ENCODE measurements at regions not wholly inside any gene's neighbourhood (a gene's known extent, or its start where the extent isn't known, plus 50 kb on each side); places are given as distances from the start of the nearest gene placed in this dataset.

DNA sequence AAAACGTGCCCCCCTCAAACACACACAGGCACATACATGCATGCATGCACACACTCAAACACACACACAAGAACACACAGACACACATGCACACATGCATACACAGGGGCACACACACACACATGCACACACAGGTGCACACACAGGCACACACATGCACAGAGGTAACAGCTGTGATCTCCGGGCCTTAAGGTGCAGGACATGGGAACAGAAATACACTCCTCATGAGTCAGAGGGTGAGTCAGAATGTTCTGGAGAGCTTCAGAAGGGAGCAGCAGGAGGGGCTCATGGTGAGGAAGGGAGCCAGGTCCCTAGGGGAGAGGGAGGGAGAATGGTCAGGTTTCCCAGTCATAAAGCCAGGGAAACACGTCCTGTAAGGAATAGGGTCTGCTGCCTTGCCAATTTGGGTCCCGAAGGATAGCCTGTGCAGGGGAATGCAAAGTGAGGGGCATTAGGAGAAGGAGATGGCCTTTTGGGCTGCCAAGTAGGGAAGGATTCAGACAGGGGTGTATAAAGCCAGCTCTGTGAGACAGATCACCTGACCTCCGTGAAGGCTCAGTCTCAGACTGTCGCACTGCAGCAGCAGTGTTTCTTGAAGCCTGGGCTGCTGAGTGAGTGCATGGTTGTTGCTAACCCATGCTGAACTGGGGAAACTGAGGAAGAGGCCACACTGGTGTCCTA is 123.9 kb downstream of the MAFB start:
- no peak overlapping the region for H3K27ac ChIP-seq (ENCODE audit: low read length)
- H3K9me3 ChIP-seq (ENCODE audit: insufficient read depth, low read length) = no peaks in the 10 kb centered on the region
- H2AFZ ChIP-seq (ENCODE audit: low read depth, low read length) = no peak overlapping the region
- H3K4me2 ChIP-seq (ENCODE audit: low read length) = no peak overlapping the region
- H3K79me2 ChIP-seq (ENCODE audit: low read length) = no peaks in the 10 kb centered on the region
- H3K27me3 ChIP-seq (ENCODE audit: low read depth, low read length) = no peaks in the 10 kb centered on the region
- H3K9ac ChIP-seq (ENCODE audit: low read length) = no peak overlapping the region
- H3K4me1 ChIP-seq (ENCODE audit: low read length) = no peaks in the 10 kb centered on the region
- TF ChIP-seq EZH2phosphoT487 (IDR thresholded peaks at IDR 0.05; ENCODE audit: low read depth) = no peak
- TF ChIP-seq, protein P1, sequence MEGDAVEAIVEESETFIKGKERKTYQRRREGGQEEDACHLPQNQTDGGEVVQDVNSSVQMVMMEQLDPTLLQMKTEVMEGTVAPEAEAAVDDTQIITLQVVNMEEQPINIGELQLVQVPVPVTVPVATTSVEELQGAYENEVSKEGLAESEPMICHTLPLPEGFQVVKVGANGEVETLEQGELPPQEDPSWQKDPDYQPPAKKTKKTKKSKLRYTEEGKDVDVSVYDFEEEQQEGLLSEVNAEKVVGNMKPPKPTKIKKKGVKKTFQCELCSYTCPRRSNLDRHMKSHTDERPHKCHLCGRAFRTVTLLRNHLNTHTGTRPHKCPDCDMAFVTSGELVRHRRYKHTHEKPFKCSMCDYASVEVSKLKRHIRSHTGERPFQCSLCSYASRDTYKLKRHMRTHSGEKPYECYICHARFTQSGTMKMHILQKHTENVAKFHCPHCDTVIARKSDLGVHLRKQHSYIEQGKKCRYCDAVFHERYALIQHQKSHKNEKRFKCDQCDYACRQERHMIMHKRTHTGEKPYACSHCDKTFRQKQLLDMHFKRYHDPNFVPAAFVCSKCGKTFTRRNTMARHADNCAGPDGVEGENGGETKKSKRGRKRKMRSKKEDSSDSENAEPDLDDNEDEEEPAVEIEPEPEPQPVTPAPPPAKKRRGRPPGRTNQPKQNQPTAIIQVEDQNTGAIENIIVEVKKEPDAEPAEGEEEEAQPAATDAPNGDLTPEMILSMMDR (IDR thresholded peaks at IDR 0.05; ENCODE audit: low read depth, low read length) = no peak
- H3K4me3 ChIP-seq (ENCODE audit: low read length) = no peak overlapping the region
- H4K20me1 ChIP-seq (ENCODE audit: insufficient read depth, low read length) = no peaks in the 10 kb centered on the region
- H3K36me3 ChIP-seq (replicated peaks; ENCODE audit: low read depth, low read length) = no peaks in the 10 kb centered on the region

DNA sequence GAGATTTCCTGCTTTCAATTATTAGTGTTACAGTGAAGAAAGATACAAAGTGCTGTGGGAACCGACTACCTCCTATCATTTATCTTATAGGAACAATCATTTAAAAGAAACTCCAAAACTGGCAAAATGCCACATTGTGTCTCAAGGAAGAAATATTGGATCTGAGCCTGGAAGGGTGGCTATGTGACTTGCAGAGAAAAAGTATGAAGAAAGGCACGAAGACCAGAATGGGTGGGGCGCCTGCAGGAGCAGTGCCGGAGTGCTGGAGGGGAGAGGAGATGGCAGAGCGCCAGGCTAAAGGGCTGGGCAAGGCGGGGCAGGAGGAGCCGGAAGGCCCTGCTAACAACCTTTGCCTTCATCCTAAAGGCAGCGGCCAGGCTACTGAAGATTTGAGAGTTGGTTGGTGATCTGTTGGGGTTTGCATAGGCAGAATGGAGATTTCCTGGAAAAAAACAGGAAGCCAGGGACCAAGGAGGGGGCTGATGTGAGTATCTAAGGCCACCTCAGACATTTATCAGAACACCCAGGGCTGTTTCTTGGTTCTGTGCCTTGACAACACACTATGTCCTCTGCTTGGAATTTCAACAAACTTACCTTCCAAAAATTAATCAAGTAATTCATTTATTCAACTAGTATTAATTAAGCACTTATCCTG is 125.6 kb downstream of the MAFB start:
- H3K4me1 ChIP-seq (ENCODE audit: low read length) = no peaks in the 10 kb centered on the region
- no peaks in the 10 kb centered on the region for H3K36me3 ChIP-seq (replicated peaks; ENCODE audit: low read depth, low read length)
- H3K4me3 ChIP-seq (ENCODE audit: low read length) = no peak overlapping the region
- TF ChIP-seq, protein P1 (IDR thresholded peaks at IDR 0.05; ENCODE audit: low read depth, low read length) = no peak
- no peak for TF ChIP-seq EZH2phosphoT487 (IDR thresholded peaks at IDR 0.05; ENCODE audit: low read depth)
- H4K20me1 ChIP-seq (ENCODE audit: insufficient read depth, low read length) = no peaks in the 10 kb centered on the region
- no peak overlapping the region for H3K4me2 ChIP-seq (ENCODE audit: low read length)
- H3K27me3 ChIP-seq (ENCODE audit: low read depth, low read length) = peaks cover 7% of the 10 kb centered on the region
- no peaks in the 10 kb centered on the region for H3K9me3 ChIP-seq (ENCODE audit: insufficient read depth, low read length)
- no peak overlapping the region for H3K27ac ChIP-seq (ENCODE audit: low read length)
- H3K79me2 ChIP-seq (ENCODE audit: low read length) = no peaks in the 10 kb centered on the region
- H2AFZ ChIP-seq (ENCODE audit: low read depth, low read length) = no peak overlapping the region
- H3K9ac ChIP-seq (ENCODE audit: low read length) = no peak overlapping the region

DNA sequence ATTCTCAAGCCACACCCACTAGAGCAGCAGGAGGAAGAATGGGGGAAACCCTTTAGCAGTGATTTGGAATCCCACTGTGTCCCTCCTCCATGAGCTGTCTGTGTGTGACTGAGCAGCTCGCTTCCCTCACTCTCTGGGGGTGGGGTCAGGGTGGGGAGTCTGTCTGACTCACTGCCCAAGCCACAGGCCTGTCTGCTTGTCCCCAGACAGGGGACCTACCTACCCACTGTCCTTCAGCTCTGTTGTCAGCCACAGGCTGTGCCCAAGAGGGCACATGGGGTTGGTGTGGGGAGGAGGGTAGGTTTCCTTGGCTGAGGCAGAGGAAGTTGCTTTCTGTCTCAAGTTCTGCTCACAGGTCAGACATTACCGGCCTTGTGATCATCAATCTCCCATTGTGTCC is 127.0 kb downstream of the MAFB start:
- peaks cover 7% of the 10 kb centered on the region for H3K27me3 ChIP-seq (ENCODE audit: low read depth, low read length)
- no peaks in the 10 kb centered on the region for H3K36me3 ChIP-seq (replicated peaks; ENCODE audit: low read depth, low read length)
- TF ChIP-seq EZH2phosphoT487 (IDR thresholded peaks at IDR 0.05; ENCODE audit: low read depth) = no peak
- TF ChIP-seq, protein P1 (IDR thresholded peaks at IDR 0.05; ENCODE audit: low read depth, low read length) = no peak
- H3K4me2 ChIP-seq (ENCODE audit: low read length) = no peak overlapping the region
- H2AFZ ChIP-seq (ENCODE audit: low read depth, low read length) = no peak overlapping the region
- no peaks in the 10 kb centered on the region for H3K9me3 ChIP-seq (ENCODE audit: insufficient read depth, low read length)
- no peak overlapping the region for H3K4me3 ChIP-seq (ENCODE audit: low read length)
- H3K27ac ChIP-seq (ENCODE audit: low read length) = no peak overlapping the region
- no peaks in the 10 kb centered on the region for H3K79me2 ChIP-seq (ENCODE audit: low read length)
- no peaks in the 10 kb centered on the region for H4K20me1 ChIP-seq (ENCODE audit: insufficient read depth, low read length)
- no peak overlapping the region for H3K9ac ChIP-seq (ENCODE audit: low read length)
- no peaks in the 10 kb centered on the region for H3K4me1 ChIP-seq (ENCODE audit: low read length)

DNA sequence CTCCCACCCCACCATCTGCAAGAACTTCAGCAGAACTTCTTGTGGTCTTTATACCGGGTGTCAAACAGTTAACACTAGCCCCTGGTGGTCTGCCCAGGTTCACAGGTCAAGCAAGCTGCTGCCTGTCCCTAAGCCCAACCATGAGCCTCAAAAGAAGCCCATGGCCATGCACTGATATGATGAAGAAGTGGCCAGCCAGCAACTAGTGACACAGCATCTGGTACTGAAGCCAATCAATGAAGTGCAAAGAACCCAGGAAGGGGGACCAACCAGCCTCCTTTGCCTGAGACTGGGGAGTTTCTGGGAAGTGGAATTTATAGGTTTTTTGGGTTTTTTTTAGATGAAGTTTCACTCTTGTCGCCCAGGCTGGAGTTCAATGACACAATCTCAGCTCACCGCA is 127.8 kb downstream of the MAFB start:
- H3K9ac ChIP-seq (ENCODE audit: low read length) = no peak overlapping the region
- TF ChIP-seq, protein P1 (IDR thresholded peaks at IDR 0.05; ENCODE audit: low read depth, low read length) = no peak
- TF ChIP-seq EZH2phosphoT487 (IDR thresholded peaks at IDR 0.05; ENCODE audit: low read depth) = no peak
- H3K27me3 ChIP-seq (ENCODE audit: low read depth, low read length) = peaks cover 9% of the 10 kb centered on the region
- H3K36me3 ChIP-seq (replicated peaks; ENCODE audit: low read depth, low read length) = no peaks in the 10 kb centered on the region
- no peaks in the 10 kb centered on the region for H4K20me1 ChIP-seq (ENCODE audit: insufficient read depth, low read length)
- no peaks in the 10 kb centered on the region for H3K4me1 ChIP-seq (ENCODE audit: low read length)
- no peak overlapping the region for H2AFZ ChIP-seq (ENCODE audit: low read depth, low read length)
- no peaks in the 10 kb centered on the region for H3K9me3 ChIP-seq (ENCODE audit: insufficient read depth, low read length)
- H3K4me2 ChIP-seq (ENCODE audit: low read length) = no peak overlapping the region
- no peak overlapping the region for H3K4me3 ChIP-seq (ENCODE audit: low read length)
- no peaks in the 10 kb centered on the region for H3K79me2 ChIP-seq (ENCODE audit: low read length)
- H3K27ac ChIP-seq (ENCODE audit: low read length) = no peak overlapping the region
